Endothelial cell of umbilical vein (primary cell): ENCODE measurements at regions not wholly inside any gene's neighbourhood (a gene's known extent, or its start where the extent isn't known, plus 50 kb on each side); places are given as distances from the start of the nearest gene placed in this dataset.

Experiments used
- CTCF ChIP-seq, 2 donors: IDR thresholded peaks; 1 replicate in 1 of 2; 2 replicates in 1 of 2; pipeline ENCODE4 v1.5.1; 2011; ENCODE audit warnings: low read length in 2 of 2, mild to moderate bottlenecking in 2 of 2, moderate library complexity in 2 of 2, control low read depth in 1 of 2, inconsistent platforms in 1 of 2, low read depth in 1 of 2; ENCODE audit not compliant: insufficient read depth in 1 of 2; ENCODE audit errors: extremely low read depth in 1 of 2
- EZH2 ChIP-seq: IDR thresholded peaks from 2 replicates; pipeline ENCODE4 v1.6.1; 2012; ENCODE audit warnings: borderline replicate concordance, low read depth, mild to moderate bottlenecking, moderate library complexity, low read length, inconsistent platforms; ENCODE audit not compliant: severe bottlenecking
- FOS ChIP-seq: IDR thresholded peaks from 2 replicates; pipeline ENCODE4 v1.6.1; 2011; ENCODE audit warnings: mild to moderate bottlenecking, low read length, moderate library complexity, borderline replicate concordance; ENCODE audit not compliant: insufficient read depth
- JUN ChIP-seq: IDR thresholded peaks from 2 replicates; pipeline ENCODE4 v1.6.1; 2011; ENCODE audit warnings: borderline replicate concordance, low read depth; ENCODE audit not compliant: insufficient read length, insufficient read depth
- MAX ChIP-seq: IDR thresholded peaks from 2 replicates; pipeline ENCODE4 v1.6.1; 2011; ENCODE audit not compliant: insufficient read depth, insufficient read length
- POLR2A ChIP-seq: IDR thresholded peaks from 2 replicates; pipeline ENCODE4 v1.6.1; 2012; ENCODE audit warnings: low read depth, mild to moderate bottlenecking, control low read depth, low read length
- POLR2AphosphoS5 ChIP-seq: IDR thresholded peaks from 2 replicates; pipeline ENCODE4 v1.6.1; 2012; ENCODE audit warnings: low read depth, mild to moderate bottlenecking, control low read depth, low read length, moderate library complexity; ENCODE audit not compliant: insufficient read depth

- no peak for TF ChIP-seq CTCF (IDR thresholded peaks at IDR 0.05; ENCODE audit: extremely low read depth in 1 of 2, insufficient read depth in 1 of 2, low read depth in 1 of 2, low read length in 2 of 2)
- TF ChIP-seq MAX: no peak
- TF ChIP-seq POLR2A: no peak
- no peak for TF ChIP-seq POLR2AphosphoS5
- TF ChIP-seq EZH2: no peak
- TF ChIP-seq JUN: no peak
- TF ChIP-seq FOS: no peak
Measured at GRCh38 chr15:95946926-95947325, 383.6 kb upstream of the NR2F2 start.
